HG03196 (cell line): ENCODE measurements at regions not wholly inside any gene's neighbourhood (a gene's known extent, or its start where the extent isn't known, plus 50 kb on each side); places are given as distances from the start of the nearest gene placed in this dataset.
A peak's percentile ranks its signal among the peaks of the same experiment; 100 is the strongest.
"Not testable (repeated sequence)": the region's sequence is repeated elsewhere in the genome, so short reads cannot be mapped to it uniquely, and the experiment has no call there.

ENCODE experiments used
- ATAC-seq: cut with Tn5 transposase; IDR thresholded peaks from one replicate; pipeline ENCODE4 v1.9.1; 2021; ENCODE audit not compliant: unreplicated experiment

DNA sequence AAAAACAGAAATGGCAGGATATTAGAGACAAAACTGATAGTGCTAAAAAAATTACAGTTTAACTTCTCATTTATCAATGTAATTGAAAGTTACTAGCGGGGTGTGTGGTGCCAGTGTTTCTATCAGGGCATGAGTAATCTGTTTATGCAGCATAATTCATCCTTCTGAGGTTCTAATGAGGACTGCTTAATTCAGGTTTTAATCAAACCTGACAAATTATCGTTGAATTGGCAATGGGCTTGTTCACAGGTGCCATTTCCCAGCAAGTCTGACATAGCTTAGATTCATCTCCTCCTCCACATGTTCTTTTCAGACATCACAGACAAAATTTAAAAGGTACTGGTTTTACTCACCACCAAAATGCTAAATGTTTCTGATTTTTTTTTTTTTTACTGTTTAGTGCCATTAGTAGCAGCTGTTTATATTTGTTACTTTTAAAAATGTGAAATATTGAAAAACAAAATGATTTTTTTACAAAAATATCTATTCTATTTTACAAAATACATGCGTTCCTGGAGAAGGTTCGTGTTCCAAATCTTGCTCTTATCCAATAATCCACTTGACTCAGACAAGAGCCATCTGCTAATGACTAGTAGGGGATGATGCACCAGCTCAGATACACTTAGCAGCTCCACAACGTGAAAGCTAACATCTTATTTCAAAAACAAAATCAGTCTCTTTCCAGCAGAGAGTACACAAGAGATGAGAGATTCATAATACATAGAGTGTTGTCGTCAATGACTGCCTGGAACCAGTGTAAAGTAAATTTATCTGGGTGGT, 447.7 kb upstream of the DPPA4 start:
- ATAC-seq, result no peak

DNA sequence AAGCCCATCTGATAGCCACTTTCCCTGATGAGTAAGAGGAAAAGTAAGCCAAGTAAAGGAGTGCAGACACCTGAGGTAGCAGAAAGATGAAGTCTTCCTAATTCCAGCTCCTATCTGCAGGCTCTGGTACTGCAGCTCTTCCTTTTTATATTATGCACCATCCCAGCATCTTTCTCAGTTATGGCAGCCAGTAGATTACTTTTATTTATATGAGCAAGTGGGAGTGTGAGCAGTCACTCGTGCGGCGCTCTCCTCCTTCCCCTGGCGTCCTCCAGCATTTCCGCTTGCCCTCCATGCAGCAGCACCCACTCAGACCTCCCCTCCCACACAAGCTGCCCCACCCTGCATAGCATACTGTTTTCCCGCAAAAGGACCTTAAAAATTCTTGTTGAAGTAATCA, 465.9 kb upstream of the DPPA4 start:
- ATAC-seq, result no peak

DNA sequence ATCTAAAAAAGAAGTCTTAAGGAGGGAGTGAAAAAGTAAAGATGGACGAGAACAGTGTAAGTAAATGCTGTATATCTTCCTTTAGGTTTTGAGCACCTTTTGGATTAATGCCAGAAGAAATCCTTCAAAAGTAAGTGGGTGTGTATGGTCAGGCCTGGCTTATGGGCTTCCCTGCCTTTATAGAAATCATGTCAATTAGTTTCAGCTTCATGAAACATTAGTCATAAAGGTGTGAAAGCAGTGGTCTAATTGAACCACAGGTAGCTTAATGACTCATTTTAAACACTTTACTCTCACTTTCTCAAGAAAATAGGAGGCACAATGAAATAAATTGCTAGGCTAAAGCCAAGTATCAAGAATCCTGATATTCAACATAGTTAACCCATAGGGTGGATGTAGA, 467.4 kb upstream of the DPPA4 start:
- no peak for ATAC-seq

DNA sequence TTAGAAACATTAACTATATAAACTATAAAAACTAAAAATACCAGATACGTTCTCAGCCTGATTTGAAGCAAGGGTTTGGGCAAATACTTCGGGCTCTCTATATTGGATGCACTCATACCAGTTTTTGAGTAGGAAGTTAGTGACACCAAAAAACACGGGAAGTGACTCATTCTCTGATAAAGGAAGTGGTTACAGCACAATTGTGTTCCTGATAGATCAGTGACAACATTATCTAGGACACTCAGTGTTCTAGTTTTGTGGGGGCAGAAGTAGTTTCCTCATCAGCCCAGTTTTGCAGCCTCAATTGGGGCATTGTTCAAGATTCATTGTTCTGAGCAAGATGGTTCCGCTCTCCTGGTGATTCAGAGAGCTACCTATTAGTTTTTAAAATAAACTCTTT, 469.6 kb upstream of the DPPA4 start:
- ATAC-seq, result peak; percentile 86

DNA sequence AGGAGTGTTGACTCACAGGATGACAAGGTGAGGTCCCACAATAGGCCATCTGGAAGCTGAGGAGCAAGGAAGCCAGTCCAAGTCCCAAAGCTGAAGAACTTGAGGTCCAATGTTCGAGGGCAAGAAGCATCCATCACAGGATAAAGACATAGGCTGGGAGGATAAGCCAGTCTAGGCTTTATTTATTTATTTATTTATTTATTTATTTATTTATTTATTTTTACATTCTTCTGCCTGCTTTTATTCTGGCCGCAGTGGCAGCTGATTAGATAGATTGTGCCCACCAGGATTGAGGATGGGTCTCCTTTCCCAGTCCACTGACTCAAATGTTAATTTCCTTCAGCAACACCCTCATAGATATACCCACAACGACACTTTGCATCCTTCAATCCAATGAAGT, 472.2 kb upstream of the DPPA4 start:
- ATAC-seq, result no peak

DNA sequence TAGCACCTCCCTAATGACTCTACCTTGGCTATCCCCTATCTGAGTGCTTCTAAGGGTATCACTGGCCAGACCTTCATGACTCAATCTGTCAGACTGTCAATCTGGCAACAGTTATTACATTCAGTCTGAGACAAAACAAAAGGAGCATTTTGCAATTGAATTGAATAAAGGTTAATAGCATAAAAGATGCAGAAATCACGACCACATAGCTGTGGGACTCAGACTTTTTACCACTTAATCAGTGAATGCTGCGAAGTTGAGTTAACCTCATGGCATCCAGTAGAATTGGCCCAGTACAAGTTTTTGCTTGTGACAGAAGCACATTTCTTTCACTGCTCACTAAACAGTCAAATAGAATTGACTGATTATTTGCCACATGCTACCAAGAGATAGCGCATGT, 480.7 kb upstream of the DPPA4 start:
- no peak for ATAC-seq

DNA sequence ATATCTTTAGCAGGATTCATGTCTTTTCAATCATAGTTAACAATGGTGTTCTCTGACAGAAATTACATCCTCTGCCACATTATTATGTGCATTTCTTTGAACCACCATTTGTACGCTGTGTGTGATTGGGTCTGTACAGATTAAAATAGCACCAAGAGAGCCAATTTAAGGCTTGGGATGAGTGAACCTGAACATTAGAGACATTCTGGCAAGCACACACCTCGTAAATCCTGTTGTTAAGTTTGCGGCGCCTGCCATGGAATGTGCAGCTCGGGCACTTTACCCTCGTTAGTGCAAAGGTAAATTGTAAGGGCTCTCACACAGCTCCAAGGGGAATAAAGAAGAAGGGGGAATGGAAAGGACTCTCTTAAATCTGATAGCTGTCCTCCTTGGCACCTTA, 482.4 kb upstream of the DPPA4 start:
- no peak for ATAC-seq

DNA sequence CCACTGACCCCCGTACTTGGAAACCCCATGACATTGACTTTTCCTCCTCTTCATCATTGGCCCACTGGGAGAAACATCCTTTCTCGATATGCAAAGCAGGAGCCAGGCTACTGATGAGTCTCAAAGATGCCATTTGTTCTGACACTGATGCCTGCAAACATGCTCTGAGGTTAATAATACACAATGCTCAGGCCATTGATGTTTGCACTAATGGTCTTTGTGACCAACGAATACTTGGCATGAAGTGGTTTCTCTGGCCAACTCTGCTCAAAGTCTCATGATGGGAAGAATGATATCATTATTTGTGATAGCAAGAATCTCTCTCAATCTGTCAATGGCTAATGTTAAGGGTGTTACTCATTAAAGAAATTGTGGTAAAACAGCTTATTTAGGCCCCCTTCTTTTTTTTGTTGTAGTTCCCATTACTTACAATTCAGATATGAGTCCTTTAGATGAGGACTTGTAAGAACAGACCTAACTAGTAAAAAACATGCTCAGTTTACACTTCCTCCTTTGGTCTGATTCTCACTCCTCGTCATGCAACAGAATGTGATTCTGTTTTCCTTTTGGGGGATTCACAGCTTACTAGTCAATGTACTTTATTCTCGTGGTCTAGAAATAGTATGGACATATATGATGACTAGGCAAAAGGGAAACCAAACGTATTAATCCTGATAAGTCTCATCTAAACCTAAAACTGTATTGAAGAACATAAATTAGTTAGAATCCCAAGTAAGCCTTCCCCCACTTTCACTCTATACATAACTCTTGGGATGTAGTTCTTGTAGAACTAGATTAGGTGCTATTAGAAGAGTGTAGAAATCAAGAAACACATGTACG, 488.8 kb upstream of the DPPA4 start:
- ATAC-seq, result no peak

DNA sequence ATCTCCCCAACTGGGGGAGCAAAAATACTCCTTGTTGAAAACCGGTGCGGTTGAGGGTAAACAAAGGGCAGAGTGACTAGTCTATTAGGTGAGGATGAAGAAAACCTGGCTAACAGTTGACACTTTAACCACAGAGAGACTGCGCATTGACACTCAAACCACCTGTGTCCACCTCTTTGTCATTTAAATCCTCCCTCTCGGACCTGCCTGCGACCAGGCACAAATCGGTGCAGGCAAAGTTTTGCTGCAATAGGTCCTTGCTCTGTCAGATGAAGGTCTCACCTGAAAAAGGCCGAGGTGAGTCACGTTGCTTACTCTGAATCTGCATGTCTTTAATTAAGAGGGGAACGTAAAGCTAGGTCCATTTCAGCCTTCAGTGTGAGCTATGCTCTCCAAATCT, 494.1 kb upstream of the DPPA4 start:
- ATAC-seq, result no peak

DNA sequence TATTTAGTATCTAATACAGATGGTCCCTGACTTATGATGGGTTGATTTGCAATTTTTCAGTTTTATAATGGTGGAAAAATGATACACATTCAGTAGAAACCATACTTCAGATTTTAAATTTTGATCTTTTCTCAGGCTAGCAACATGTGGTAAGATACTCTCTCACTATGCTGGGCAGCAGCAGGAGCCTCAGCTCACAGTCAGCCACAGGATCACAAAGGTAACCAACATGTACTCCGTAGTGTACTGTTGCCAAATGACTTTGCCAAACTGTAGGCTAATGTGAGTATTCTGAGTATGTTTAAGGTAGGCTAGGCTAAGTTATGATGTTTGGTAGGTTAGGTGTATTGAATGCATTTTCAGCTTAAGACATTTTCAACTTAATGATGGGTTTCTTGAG, 498.6 kb upstream of the DPPA4 start:
- no peak for ATAC-seq

DNA sequence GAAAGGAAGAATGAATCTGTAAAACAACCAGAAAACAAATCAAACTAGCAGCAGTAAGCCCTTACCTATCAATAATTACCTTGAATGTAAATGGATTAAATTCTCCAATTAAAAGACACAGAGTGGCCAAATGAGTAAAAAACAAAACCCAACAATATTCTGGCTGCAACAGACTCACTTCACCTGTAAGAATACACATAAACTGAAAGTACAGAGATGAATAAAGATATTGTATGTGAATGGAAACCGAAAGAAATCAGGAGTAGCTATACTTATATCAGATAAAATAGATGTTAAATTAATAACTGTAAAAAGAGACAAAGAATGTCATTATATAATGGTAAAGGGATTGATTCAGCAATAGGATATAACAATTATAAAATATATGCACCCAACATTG, 514.5 kb upstream of the DPPA4 start:
- no peak for ATAC-seq

DNA sequence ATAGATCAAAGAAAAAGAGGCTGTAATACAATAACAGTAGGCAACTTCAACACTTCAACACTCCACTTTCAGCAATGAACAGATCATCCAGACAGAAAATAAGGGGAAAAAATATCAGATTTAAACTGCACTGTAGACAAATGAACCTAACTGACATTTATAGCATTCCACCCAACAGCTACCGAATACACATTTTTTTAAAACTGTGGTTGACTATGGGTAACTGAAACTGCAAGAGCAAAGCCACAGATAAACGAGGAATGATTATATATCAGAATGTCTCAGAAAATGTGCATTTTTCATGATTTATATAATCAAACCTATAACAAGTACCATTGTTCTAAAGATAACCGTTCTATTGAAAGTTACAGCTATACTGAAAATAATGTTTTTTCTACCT, 514.9 kb upstream of the DPPA4 start:
- no peak for ATAC-seq

DNA sequence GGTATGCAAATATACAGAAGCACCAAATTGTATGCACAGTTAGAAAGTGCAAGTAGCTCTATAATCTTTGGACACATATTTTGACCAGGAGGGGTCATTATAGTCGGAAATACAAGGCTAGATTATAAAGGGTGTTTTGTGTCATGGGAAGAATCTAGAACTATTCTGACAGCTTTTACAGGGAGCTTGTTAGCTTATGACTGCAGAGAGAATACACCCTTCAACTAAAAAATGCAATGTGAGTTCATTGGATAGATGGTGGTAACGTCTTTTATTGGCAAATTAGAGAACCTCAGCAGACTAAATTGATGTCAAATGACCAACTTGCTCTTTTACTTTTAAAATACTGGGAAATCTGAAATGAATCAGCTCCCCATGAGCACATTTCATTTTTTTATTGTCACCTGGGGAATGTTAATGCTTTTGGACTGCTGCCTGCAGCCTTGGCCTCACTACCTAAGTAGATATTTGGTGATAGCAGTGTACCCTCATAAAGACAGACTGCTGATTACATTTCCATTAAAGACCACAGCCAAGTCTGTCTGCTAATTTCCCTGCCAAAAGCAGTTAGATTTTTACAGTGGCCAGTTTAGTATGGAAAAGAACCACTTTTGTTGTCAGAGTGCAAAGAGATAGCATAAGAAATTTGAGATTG, 515.9 kb upstream of the DPPA4 start:
- no peak for ATAC-seq

DNA sequence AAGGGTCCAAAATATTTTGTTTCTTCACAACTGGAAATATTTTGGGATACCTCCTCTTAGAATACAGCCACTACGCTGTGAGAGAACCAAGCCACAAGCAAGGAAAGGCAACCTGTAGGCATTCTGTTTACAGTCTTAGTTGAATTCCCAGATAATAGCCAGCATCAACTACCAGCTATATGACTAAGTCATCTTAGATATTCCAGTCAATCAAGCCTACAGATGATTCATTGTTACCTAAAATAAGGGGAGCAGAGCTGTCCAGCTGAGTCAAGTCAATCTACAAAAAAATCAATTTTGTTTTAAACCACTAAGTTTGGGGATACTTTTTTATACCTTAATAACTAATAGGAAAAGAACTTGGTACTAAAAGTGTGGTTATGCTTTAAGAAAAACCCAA, 526.4 kb upstream of the DPPA4 start:
- no peak for ATAC-seq

DNA sequence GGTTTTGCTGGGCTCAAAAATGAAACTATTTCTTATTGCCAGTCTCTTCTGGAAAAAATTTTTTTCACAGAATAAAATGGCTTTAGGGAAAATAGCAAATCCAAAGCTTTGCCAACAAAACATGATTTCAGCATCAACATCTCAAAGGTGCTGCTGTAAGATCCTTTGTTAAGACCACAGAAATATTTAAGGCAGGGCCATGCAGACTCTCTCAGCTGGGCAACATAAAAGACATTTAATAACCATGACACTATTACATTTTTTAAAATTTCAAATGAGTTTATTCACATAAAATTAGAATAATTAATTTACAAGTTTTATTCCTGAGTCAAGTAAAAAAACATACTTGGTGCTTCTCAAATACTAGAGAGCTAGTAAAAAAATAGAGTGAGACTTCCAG, 527.1 kb upstream of the DPPA4 start:
- ATAC-seq, result no peak

DNA sequence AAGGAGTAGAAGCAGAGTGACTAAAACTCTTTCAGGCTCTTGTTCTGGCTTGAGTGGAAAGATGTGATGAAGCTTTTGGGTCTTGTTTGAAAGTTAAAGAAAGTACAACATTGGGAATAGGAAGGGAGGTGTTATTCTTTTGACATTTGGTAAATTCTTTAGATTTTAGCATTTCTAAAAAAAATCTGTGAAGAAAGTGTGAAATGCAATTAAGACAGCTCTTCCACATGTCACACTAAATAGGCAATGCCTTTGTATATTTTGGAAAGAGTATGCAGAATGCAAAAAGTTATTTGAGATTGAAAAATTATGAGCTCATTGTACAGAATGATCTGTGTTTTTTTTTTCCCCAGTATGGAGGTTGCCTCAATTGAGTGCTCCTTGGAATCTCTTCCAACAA, 532.2 kb upstream of the DPPA4 start:
- ATAC-seq, result no peak

DNA sequence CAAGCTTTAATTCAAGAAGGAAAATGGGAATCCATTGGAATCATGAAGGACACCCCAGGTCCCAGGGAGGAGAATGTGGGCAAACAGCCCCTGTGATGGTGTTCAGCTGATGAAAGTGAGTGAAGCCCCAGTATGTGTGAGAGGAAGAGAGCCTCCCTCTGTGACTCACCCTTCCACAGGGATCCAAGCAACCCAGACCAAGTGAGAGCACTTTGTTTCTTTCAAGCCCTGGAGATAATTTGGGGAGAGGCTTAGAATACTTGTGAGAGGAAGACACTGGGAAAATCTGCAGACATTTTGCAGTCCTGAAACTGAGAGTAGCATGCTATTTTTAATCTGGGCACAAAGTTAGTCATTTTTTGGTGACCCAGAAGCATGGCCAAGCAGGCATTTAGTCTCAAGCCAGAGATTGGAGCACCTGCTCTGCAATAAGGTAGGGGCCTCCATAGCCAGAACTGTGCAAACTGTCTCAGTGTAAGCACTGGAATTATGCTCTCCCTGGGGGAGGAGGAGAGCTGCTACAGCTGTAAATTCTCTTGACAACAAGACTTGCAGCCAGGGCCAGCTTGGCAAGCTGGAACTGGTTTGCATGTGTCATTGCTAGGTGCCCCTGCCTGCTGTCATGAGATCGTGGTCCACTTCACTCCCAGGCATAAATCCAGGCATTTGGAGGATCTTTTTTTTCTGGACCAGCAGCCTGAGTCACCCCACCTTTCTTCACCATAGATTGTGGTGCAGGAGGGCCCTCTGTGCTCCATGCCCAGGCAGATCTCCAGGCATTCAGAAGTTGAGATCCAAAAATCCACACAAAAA, 537.8 kb upstream of the DPPA4 start:
- ATAC-seq, result no peak

DNA sequence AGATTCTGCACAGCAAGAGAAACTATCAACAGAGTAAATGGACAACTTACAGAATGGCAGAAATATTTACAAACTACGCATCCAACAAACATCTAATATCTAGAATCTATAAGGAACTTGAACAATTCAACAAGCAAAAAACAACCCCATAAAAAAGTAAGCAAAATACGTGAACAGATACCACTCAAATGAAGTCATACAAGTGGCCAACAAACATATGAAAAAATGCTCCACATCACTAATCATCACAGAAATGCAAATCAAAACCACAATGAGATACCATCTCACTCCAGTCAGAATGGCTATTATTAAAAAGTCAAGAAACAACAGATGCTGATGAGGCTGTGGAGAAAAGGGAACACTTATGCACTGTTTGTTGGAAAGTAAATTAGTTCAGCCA, 540.3 kb upstream of the DPPA4 start:
- not testable (repeated sequence) for ATAC-seq

DNA sequence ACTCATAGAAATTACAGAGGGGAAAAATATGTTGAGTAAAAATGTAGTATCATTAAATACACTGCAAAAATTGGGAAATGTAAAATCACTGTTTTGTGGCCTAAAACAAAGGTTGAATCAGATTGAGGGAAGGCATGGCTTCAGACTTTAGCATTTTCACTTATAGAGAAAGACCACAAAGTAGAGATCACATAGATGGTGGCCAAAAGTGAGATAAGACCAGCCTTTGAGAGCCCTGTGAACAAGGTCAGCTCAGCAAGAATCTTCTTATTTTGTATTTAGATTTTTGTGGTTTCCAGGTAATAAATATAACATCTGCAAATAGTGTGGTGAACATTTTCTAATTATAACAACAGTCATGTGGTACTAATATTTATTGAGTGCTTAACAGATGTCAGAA, 544.8 kb upstream of the DPPA4 start:
- no peak for ATAC-seq

DNA sequence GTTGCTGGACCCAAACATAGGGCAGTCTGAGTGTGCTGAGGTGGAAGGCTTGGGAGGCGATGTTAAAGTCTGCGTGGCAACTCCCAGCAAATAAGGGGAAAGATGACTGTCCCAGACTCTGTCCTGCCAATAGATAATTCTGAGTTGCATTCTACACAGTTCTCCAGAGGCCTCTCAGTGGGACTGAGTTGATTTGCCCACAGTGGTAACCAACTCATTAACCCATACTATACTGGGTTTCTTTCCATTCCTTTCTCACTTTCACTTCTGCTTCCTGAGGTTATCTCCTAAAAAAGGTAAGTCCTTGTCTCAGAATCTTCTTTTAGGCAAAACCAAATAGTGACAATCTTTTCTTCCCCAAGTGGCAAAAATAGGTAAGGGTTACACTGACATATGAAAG, 549.9 kb upstream of the DPPA4 start:
- ATAC-seq, result no peak

DNA sequence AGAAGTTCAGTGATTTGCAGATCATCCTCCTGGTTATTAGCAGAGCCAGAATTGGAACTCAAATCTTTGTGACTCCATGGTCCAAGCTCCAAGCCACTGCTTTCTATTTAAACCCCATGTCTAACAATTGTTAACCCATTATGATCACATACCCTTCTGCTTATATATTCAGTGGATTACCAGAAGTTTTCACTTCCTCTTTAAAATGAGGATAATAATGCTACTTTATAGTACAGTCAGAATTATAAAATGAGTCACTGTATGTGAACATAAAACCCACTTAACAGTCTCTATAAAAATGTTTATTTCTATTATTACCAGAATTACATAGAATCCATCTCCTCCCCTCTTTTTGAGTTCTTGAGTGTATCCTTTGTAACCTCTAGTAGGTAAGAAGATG, 550.7 kb upstream of the DPPA4 start:
- no peak for ATAC-seq
